ENCODE measurements at regions not wholly inside any gene's neighbourhood (a gene's known extent, or its start where the extent isn't known, plus 50 kb on each side); places are given as distances from the start of the nearest gene placed in this dataset.

DNA sequence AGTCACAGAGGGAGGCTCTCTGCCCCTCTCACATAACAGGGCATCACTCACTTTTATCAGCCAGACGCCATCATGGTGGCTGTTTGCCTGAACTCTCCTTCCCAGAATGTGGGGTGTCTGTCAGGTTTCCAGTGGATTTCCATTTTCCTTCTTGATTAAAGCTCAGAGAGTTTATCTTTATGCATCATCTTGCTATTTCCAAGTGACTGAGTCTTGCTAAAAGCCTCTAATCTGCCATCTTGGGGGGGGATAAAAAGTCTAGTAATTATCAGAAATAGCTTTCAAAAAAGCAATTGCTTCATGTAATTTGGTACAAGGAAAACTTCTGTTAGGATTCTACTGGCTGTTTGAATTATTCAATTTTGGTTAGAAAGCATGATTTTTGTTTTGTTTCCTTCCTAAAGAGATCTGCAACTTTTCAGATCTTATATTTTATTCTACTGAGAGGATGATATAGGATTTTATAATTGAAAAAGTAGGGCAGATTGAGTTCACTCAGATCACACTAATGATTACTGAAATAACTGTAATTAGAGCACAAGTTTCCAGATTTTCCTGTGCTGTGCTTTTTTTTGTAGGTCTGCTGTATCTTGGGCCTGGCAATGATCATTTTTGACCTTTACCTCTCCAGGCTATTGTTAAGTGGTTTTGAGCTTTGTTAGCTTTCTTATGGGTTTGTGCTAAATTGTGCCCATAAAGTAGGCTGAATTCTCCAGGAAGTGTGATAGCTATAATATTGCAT is 661.5 kb downstream of the TLE4 start:
- TF ChIP-seq CTCF (IDR thresholded peaks at IDR 0.05 in 4 of 5, conservative IDR thresholded peaks at IDR 0.05 in 1 of 5) (no peak), POLR2A (IDR thresholded peaks at IDR 0.05) (no peak)
